Erythroblast (primary cell): ENCODE measurements at regions not wholly inside any gene's neighbourhood (a gene's known extent, or its start where the extent isn't known, plus 50 kb on each side); places are given as distances from the start of the nearest gene placed in this dataset.
"Not testable (repeated sequence)": the region's sequence is repeated elsewhere in the genome, so short reads cannot be mapped to it uniquely, and the experiment has no call there.

Experiments
- DNase-seq, 2 experiments: peaks; one replicate each; lab custom pipeline; 2025; lab: John Stamatoyannopoulos, UW
- GATA1 ChIP-seq: IDR thresholded peaks from 2 replicates; pipeline ENCODE4 v1.6.1; 2011; ENCODE audit warnings: low read depth, mild to moderate bottlenecking, control low read depth, low read length, moderate library complexity
- POLR2A ChIP-seq: IDR thresholded peaks from 2 replicates; pipeline ENCODE4 v1.6.1; 2011; ENCODE audit warnings: mild to moderate bottlenecking, low read length

- DNase-seq = no peak
- TF ChIP-seq GATA1 (no peak), POLR2A (no peak)
Measured at GRCh38 chr5:155529362-155529761, 515.8 kb downstream of the KIF4B start.

GRCh38 chr5:155530046-155530445, 516.5 kb downstream of the KIF4B start:
- no peak for DNase-seq
- TF ChIP-seq GATA1 (no peak), POLR2A (no peak)

- no peak for TF ChIP-seq GATA1
- DNase-seq = no peak
Measured at GRCh38 chr5:155532621-155533311, 519.2 kb downstream of the KIF4B start.

GRCh38 chr5:155540000-155540595, 526.5 kb downstream of the KIF4B start:
- no peak for DNase-seq
- TF ChIP-seq GATA1 = no peak
- no peak for TF ChIP-seq POLR2A

- TF ChIP-seq POLR2A = no peak
- TF ChIP-seq GATA1 = no peak
- no peak for DNase-seq
Measured at GRCh38 chr5:155546075-155546474, 532.5 kb downstream of the KIF4B start.

- no peak for DNase-seq
- TF ChIP-seq GATA1 (no peak), POLR2A (no peak)
Measured at GRCh38 chr5:155554500-155554899, 540.9 kb downstream of the KIF4B start.

- TF ChIP-seq POLR2A (no peak), GATA1 (no peak)
- no peak for DNase-seq
Measured at GRCh38 chr5:155556222-155556621, 542.7 kb downstream of the KIF4B start.

GRCh38 chr5:155556700-155557099, 543.1 kb downstream of the KIF4B start:
- TF ChIP-seq POLR2A = no peak
- no peak for TF ChIP-seq GATA1
- no peak for DNase-seq

- DNase-seq = no peak
- no peak for TF ChIP-seq POLR2A
- no peak for TF ChIP-seq GATA1
Measured at GRCh38 chr5:155562158-155562557, 548.6 kb downstream of the KIF4B start.

- peak in 1 of 2 experiments; percentile 17 for DNase-seq
- no peak for TF ChIP-seq POLR2A
- no peak for TF ChIP-seq GATA1
Measured at GRCh38 chr5:155564541-155564940, 551.0 kb downstream of the KIF4B start.

- TF ChIP-seq POLR2A (no peak), GATA1 (no peak)
- no peak for DNase-seq
Measured at GRCh38 chr5:155575861-155576260, 562.3 kb downstream of the KIF4B start.

GRCh38 chr5:155586808-155587207, 573.3 kb downstream of the KIF4B start:
- DNase-seq = not testable (repeated sequence)

GRCh38 chr5:155587458-155587857, 573.9 kb downstream of the KIF4B start:
- no peak for DNase-seq

GRCh38 chr5:155591273-155591672, 577.7 kb downstream of the KIF4B start:
- TF ChIP-seq POLR2A (no peak), GATA1 (no peak)

More at GRCh38 chr5:155587458-155587857, 573.9 kb downstream of the KIF4B start:
- no peak for TF ChIP-seq POLR2A
- no peak for TF ChIP-seq GATA1

GRCh38 chr5:155594270-155594669, 580.7 kb downstream of the KIF4B start:
- no peak for TF ChIP-seq POLR2A
- no peak for DNase-seq

More at GRCh38 chr5:155591273-155591672, 577.7 kb downstream of the KIF4B start:
- no peak for DNase-seq

- TF ChIP-seq POLR2A = no peak
- TF ChIP-seq GATA1 = no peak
- DNase-seq = no peak
Measured at GRCh38 chr5:155595791-155596190, 582.2 kb downstream of the KIF4B start.

- TF ChIP-seq POLR2A (no peak), GATA1 (no peak)
- DNase-seq = no peak
Measured at GRCh38 chr5:155598552-155598951, 585.0 kb downstream of the KIF4B start.
